Inferior parietal cortex (tissue), 1 donor: ENCODE measurements at regions not wholly inside any gene's neighbourhood (a gene's known extent, or its start where the extent isn't known, plus 50 kb on each side); places are given as distances from the start of the nearest gene placed in this dataset.

Experiments used
- DNase-seq: peaks from one replicate; pipeline ENCODE4 v3.0.0-alpha.2; 2016; ENCODE audit errors: extremely low spot score

DNA sequence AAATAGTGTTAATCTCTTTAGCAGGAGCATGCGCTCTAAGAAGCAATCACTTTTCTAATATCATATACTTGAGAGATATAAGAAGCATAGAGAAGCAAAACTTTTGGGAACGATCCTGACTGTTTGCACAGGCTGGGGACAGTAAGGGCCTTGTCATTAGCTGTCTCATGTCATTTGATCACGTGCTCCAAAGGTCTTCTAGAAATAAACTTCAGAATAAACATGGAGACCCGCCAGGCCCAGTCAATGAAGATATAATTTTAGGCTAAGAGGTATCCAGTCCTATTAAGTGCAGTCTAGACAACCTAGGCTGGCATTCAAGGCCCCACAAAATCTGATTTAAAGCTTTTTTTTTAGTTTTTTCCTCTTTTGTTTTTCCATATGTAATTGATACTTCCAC is 111.0 kb upstream of the APC start:
- DNase-seq: no peak

DNA sequence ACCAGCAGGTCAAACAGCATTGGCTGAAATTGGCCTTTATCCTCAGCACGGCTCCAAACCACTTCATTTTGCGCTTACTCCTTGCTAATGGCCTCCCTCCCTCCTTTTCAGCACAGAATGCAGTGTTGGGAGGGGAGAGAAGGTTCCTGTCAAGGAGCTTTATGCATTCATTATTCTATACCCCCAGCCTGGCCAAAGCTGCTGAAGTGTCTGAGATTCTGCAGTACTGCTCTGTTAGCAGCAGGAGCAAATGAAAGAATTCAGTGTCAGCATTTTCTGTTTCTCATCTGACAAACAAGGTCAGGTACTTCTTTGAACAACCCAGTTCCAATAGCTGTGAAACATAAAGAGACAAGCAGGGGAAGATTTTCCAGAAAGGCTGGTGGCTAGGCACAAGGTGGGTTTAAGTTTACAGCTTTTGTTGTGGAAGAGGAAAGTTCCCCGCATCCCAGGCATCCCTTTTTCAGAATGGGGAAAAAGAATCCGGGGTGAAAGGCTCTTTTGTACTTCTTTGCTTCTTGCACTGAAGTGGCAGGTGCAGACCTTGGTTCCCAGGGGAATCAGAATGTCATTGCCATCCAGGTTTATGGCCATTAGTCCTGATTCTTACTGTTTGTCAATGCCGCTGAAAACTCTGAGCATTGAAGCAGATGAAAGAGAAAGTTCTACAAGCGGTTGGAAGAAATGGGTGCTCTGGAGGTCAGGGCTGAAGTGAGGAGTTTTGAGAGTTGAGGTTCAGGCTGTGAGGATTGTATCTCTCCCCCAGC is 109.3 kb upstream of the APC start:
- no peak for DNase-seq

DNA sequence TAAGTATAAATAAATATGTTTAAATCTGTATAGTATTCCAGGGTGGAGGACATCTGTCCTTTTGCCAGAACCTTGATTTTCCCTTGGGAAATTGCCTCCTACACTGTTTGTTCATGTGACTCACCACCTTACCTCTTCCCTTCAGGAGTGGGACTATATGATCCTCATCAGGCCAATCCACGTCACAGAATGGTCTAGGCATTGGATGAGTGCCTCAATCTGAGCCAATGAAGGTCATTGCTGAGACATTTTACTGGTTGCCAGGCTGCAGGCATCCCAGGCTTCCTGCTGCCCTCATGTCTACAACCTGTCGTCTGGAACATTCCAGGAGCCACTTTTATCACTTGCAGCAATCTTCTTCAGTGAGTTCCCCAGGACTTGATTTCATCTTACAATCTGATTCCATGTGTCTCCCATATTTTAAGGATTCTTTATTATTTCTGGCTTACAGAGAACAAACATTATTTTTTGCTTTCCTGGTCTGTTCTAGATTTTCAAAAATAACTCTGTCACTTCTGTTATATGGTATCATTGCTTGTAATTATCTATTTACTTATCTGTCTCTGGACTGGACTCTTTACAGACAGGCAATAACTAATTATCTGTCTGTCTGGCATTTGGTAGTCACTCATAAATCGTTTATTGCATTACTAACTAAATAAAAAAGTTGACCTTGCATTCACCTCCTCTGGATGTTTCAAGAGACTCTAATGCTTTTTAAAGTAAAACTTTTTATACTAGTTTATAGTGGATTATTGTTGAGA is 107.3 kb upstream of the APC start:
- DNase-seq: no peak

DNA sequence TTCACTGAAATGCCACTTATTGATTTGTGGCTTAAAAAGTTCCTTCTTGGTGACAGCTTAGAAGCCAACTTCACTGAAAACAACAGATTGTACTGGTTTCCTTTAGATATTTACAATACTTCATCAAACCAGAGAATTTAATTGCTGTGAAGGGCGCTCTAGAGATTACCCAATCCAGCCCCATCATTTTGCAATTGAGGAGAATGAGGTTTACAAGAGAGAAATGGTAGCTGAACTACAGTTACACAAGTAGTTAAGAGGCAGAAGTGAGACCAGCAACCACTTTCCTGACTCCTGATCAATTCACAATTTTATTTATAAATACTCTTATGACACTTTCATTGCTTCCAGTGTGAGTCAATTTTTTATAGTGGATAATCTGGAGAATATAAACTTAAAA is 103.5 kb upstream of the APC start:
- DNase-seq: no peak

DNA sequence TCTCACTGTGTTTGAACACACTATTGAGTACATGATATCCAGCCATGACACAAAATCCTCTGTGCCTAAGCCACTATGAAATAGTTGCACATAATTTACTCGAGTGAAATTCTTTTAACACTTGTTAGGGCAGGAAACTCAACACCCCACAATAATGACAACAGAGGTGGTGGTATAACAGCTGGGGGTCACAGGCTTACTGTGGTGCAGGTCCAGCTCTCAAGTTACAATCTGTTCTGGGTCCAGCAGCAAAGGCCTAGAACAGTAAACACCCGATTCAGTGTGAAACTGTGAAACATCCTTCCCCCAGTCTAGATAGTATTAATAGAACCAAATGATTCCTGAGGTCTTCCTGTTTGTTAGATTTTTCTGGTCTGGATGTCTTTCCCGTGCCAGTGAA is 102.9 kb upstream of the APC start:
- DNase-seq: no peak

DNA sequence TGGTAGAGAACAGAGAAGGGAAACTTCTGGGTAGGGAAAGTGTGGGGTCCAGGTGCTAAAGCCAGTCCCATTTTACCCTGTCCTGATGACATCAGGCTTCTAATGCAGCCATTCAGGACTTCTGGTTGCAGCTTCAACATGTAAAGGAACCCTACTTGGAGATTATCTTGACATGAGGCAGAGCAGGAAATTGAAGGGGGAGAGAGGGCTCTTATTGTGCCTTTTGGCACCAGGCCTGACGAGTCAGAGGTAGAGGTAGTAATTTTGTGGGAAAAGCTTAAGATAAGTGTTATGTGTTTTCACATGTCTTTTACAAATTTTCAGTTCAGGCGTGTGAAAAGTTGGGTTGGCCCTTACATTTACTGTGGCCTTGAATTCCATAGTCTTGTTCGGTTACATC is 102.4 kb upstream of the APC start:
- DNase-seq: no peak

DNA sequence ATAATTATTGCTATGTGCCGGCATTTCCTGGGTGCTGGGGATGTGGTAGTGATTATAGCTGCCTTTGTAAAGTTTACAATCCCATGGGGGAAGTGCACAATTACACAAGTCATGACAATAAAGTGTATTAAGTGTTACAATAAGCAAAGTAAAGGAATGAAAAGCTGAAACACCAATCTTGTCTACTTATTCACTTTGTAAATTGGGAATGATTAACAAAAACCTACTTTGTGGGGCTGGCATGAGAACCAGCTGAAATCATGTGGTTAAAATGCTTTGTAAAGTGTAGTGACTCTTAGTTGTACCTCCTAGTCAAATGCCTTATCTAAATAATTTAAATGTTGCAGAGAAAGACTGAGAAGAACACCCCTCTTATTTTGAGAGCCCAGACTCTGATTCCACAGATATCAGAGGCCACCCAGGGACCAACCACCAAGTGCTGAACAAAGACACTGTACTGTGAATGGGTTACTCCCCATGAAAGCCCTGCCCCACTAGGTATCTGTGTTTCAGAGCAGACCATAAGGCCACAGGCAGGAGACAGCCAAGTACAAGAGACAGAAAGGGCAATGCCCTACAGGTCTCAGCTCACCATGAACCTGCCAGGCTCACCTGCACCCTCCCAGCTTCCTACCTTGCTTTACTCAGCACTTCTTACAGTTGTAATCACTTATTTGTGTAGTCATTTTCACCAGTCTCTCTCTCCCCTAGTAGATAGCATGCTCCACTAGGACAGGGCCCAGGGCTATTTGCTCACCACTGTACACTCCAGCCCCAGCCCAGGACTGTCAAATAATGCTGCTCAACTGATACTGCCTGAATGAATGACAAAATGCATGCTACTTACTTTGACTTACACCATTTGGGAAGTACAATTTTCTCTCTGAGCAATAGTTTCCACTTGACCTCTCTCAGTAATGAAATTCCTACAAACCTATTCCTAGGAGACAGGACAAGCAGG is 101.6 kb upstream of the APC start:
- DNase-seq: no peak

DNA sequence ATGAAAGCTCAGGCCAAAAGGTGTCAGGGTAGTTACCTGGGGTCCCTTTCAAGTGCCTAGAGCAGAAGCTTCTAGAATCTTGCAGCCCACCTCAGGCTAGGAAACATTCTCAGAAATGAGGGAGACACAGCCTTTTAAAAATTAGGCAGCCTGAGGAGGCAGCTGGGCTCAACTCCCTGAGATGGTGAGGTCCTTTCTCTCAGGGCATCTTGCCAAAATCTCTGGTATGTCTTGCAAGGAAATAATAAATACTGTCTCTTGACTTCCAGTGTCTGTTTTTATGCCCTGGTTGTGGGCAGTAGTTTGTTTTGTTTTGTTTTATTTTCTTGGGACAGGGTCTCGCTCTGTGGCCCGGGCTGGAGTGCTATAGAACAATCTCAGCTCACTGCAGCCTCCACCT is 100.9 kb upstream of the APC start:
- DNase-seq: no peak

DNA sequence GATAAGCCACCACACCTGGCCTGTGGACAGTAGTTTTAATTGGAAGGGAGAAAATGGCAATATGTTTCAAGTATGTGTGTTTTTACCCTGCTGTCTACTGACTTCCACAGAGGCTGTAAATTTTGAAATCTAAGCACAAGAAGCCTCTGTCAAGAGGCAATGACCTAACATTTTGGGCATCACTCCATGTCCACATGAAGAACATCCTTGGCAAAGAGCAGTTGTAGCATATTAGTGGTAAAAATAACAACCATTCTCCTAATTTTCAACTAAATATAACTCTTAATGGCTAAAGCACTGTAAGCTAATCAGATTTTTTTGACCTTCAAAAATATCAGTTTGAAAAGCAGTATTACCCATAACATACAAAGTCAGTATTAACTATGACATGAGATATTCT is 100.3 kb upstream of the APC start:
- DNase-seq: peak; percentile 30

DNA sequence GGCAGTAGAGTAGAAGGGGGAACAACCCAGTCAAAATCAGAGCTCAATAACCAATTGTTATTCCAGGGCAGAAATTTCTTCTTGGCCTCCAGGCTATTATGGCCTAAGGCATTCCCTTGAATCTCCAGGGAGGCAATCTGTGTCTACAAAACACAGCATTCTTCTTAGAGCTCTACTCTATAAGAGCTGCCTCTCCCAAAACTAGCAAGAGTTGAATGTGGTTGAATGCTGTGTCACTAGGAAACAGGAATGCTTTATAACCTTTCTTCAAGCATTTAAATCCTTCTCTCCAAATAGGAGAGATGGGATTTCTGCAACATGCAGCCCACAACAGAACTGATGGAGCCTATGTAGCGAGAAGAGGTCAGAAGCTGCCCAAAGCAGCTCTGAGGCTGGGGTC is 97.1 kb upstream of the APC start:
- no peak for DNase-seq

DNA sequence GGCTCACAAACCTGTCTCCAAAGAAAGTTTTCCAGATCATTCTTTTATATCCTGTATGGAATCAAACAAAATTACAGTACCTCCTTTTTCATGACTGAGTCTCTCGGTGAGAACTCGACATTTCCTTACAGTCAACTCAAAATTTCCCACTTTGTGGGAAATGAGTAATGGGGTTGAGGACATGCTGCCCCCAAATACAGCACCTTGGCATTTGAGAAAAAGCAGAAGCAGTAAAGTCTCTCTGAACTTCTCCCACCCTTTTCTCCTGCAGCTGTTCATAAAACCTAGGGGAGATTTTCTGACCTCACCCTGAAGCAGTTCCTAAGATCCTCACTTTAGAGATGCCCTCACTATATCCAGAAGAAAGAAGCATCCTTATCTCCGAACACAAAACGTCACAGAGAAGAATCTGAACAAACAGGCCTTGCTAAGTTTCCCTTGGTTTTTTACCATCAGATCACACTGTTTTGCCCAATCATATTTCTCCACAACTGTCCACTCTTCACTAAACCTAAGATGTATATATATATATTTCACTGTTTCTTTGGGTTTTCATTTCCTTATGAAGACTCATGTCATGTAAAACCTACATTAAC is 96.1 kb upstream of the APC start:
- DNase-seq: no peak

DNA sequence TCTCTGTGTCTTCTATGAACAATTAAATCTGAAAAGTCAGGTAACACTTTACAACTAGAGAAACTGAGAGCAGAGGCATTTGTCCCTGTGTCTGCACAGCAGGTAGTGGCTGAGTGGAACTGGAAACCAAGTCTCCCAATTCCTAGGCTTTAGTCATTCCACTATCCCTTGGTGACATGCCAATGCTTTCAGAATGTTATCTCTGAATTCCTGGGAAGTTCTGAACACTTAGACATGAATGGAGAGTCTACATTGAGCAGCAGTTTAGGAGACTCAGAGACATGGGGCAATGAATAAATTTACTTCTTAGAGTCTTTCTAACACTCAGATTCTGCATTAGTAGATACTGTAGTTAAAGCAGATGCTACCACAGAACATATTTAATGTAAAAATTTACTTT is 94.8 kb upstream of the APC start:
- DNase-seq: no peak

DNA sequence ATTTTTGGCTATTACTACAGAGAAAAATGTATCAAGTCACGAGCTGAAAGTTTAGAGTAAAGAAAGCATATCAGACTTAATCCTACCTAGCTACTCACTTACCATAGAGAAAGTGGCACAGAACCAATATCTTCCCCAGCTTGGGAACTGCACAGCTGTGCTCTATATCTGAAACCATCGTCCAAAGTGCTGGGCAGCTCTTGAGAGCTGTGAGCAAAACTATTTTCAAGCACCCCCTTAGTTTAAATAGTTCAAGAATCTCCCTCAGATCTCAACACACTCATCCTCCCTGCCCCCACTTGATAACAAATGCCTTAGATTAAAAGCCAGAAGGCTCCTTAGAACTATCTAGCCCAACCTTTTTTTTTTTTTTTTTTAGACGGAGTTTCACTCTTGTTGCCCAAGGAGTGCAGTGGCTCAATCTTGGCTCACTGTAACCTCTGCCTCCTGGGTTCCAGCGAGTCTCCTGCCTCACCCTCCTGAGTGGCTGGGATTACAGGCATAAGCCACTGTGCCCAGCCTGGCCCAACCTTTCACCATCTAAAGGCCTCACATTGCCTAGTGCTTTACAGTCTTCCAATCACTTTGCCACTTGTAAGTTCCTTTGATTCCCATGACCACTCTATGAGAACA is 94.2 kb upstream of the APC start:
- DNase-seq: no peak

DNA sequence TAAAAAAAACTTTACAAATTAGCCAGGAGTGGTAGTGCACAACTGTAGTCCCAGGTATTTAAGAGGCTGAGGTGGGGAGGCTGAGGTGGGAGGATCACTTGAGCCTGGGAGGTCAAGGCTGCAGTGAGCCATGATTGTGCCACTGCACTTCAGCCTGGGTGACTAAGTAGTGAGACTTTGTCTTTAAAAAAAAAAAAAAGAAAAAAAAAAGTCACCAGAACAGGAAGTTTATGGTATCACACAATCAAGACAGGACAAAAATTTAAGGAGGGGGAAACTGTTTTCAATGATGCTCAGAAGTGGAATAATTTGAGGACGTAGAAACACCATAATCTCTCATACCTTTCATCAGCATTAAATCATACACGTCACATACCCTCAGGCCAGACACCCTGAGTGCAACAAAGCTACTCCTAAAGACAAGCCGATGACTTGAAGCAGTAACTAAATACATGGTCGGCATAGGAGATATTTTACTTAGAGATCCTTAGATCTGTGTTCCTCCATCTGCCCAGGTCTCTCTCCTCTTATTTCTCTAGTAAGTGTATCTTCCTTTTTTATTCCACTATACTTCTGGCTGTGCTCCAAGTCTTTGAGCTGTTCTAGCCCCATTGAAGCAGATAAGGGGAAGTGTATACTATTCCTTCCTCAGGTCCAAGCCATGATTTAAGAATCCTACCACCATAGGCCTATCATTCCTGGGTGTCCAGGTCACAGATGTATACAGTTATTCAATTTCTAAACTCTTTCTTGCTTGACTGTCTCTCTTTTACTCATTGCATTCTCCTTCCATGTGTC is 91.3 kb upstream of the APC start:
- no peak for DNase-seq

DNA sequence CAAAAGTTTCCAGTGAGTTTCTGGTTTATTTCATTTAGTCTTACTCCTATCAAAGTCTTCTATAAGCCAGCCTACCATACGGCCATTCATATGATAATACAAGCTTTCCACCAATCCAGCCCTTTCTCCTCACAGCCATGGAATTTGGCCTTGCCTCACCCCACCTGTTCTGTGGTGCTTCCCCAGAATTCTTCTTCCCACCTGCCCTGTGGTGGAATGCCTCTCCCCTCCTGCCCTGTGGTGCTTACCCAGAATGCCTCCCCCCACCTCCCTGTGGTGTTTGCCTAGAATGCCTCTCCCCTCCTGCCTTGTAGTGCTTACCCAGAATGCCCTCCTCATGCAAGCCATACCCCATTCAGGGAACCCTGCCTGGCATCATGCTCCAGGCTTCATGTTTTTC is 90.3 kb upstream of the APC start:
- DNase-seq: no peak

DNA sequence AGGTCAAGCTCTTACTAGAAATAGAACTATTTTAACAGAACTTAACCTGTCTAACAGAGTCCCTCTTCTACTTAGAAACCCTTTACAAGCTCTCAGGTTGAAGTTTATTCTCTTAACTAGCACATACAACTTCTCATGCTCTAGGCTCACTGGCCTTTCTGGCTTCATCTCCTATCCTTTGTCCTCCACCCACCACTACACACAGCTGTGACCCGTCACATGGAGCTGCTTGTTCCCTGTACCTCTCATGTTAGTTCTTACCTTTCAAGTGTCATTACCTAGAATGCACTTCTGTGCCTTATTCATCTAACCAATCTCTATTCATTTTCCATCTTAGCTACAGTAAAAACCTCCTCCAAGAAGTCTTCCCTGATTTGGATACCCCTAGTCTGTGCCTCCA is 89.4 kb upstream of the APC start:
- DNase-seq: no peak

DNA sequence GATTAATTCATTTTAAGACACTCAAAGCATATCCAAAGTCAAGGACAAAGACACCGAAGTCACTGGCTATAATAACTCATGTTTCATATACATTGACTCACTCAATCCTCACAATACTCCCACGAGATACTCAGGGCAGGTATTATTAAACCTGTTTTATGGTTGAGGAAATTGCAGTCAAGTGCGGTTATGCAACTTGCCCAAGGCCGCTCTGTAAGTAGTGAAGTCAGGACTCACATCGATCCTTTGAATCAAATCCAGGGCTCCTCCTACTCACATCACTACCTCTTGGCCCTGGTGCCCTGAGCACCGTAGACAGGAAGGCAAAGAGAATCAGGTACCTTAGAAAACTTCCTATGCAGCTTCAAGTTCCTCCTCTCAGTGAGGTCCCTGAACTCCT is 87.8 kb upstream of the APC start:
- DNase-seq: no peak

DNA sequence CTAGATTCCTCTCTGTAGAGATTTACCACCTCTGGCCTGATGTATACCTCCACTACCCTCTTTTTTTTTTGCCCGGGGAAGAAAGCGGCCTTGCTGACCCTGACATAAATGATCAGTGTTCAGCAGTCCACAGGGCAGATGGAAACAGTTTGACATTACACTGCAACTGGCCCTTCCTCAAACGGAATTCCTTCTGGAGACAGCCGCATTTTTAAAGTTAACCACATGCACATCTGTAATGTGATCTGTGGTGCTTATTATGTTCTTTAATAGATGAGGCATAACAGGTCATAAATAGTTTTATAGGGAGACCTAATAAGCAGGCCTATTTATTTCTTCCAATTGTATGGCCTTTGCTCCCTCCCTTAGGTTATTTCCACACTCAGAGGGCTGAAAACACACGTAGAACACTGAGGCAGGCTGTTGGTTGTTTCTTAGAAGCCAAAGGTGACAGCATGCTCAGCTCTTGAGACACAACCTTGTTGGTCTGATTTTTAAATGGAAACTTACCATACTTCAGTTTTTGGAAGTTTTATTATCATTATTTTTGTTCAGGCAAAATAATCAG is 84.0 kb upstream of the APC start:
- no peak for DNase-seq

DNA sequence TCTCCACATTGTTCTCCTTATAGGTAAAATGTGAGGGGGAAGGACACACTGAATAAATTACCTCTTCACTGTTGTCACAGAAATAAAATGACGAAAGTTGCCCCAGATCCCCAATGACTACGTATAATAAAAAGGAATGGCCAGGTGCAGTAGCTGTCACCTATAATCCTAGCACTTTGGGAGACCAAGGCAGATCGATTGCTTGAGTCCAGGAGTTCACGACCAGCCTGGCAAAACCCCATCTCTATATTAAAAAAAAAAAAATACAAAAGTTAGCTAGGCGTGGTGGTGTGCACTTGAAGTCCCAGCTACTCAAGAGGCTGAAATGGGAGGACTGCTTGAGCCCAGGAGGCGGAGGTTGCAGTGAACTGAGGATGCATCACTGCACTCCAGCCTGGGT is 82.2 kb upstream of the APC start:
- DNase-seq: no peak

DNA sequence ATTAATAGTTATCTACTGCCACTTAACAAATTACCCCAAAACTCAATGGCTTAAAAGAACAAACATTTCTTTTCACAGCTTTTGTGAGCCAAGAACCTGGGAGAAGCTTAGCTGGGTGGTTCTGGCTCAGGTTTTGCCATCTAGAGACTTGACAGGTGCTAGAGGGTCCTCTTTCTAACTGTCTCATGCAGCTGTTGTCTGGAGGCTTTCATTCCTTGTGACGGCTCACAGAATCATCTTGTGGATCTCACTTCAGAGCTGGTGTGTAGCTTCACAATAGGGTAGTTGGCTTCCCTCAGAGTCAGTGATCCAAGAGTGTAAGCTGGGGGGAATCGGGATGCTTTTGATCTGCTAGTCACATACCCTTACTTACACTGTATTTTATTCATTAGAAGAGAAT is 81.2 kb upstream of the APC start:
- DNase-seq: no peak
